Stomach (tissue), 8 donors: ENCODE measurements at regions not wholly inside any gene's neighbourhood (a gene's known extent, or its start where the extent isn't known, plus 50 kb on each side); places are given as distances from the start of the nearest gene placed in this dataset.

Experiments
- DNase-seq, 2 donors: peaks; one replicate each; pipeline versions ENCODE4 v3.0.0 to v3.0.0-alpha.2; 2013 to 2019
- H3K27ac ChIP-seq, 5 donors: fragments of 200-600 bp in 4 of 5; sonication (generic) in 4 of 5; one replicate each; pipeline ENCODE4 v1.5.1; 2013 to 2019; ENCODE audit warnings: mild to moderate bottlenecking in 1 of 5, moderate library complexity in 1 of 5
- H3K27me3 ChIP-seq, 3 donors: fragments of 200-600 bp; sonication (generic); one replicate each; pipeline ENCODE4 v1.5.1; 2017 to 2019; ENCODE audit warnings: mixed run types in 1 of 3
- H3K36me3 ChIP-seq, 4 donors: fragments of 200-600 bp; sonication (generic); 1 replicate in 3 of 4; 2 replicates in 1 of 4; pipeline ENCODE4 v1.5.1; 2016 to 2019
- H3K4me1 ChIP-seq, 4 donors: fragments of 200-600 bp; sonication (generic); one replicate each; pipeline ENCODE4 v1.5.1; 2016 to 2019
- H3K4me3 ChIP-seq, 4 donors: fragments of 200-600 bp; sonication (generic) in 3 of 4; one replicate each; pipeline ENCODE4 v1.5.1; 2016 to 2019; ENCODE audit warnings: mild to moderate bottlenecking in 1 of 4
- H3K9me3 ChIP-seq, 4 donors: fragments of 200-600 bp; sonication (generic); one replicate each; pipeline ENCODE4 v1.5.1; 2016 to 2019
- CTCF ChIP-seq, 7 experiments: fragments of 450-650 bp in 4 of 7; fragments of 200-600 bp in 3 of 7; sonication (generic) in 3 of 7; IDR thresholded peaks; one replicate each; pipeline ENCODE4 v1.5.1; 2016 to 2019; ENCODE audit warnings: antibody characterized with exemption in 7 of 7, control low read depth in 2 of 7, mild to moderate bottlenecking in 1 of 7
- EP300 ChIP-seq: sonication (generic); formaldehyde crosslinking; IDR thresholded peaks from one replicate; pipeline ENCODE4 v1.6.1; 2017; ENCODE audit warnings: antibody characterized with exemption
- POLR2A ChIP-seq, 4 donors: fragments of 450-650 bp; IDR thresholded peaks; one replicate each; pipeline ENCODE4 v1.6.1; 2016; ENCODE audit warnings: antibody characterized with exemption in 4 of 4, control low read depth in 2 of 4, mild to moderate bottlenecking in 1 of 4, moderate library complexity in 1 of 4
- POLR2AphosphoS5 ChIP-seq, 3 donors: sonication (generic); formaldehyde crosslinking; IDR thresholded peaks; one replicate each; pipeline ENCODE4 v1.6.1; 2016; ENCODE audit warnings: antibody characterized with exemption in 3 of 3
- WGBS, 5 donors: extraction: QIAGEN DNeasy Blood & Tissue Kit in 3 of 5; methylation state at CpG; one replicate each; pipeline versions ENCODE4 v1.1.5 to v1.1.7; 2013 to 2018; 5-methylcytosine and 5-hydroxymethylcytosine counted together
- intact Hi-C: fragments of 100-400 bp; cut with DNase I; formaldehyde crosslinking; loops from one replicate; pipeline ENCODE4 v1.15.1; 2023; ENCODE audit warnings: low total_unique reads
- donor health status: healthy with polysubstance abuse.
- donor health status: Bipolar disorder and iron deficiency.
- donor health status: healthy.

- peaks cover 0 to 22% (median 11%) of the 10 kb centered on the region in 4 donors for H3K4me1 ChIP-seq
- H3K27me3 ChIP-seq, result no peaks in the 10 kb centered on the region
- H3K4me3 ChIP-seq, result no peak overlapping the region
- no peak for DNase-seq
- no peak overlapping the region for H3K27ac ChIP-seq
- no peaks in the 10 kb centered on the region for H3K36me3 ChIP-seq
- TF ChIP-seq CTCF (IDR thresholded peaks at IDR 0.05), result no peak
- TF ChIP-seq POLR2A (IDR thresholded peaks at IDR 0.05), result no peak
- no peak for TF ChIP-seq POLR2AphosphoS5 (IDR thresholded peaks at IDR 0.05)
- no peak for TF ChIP-seq EP300
- 92 to 94% (median 94%) methylated on average over 7 of the region's 7 CpGs for WGBS, 5 donors
- H3K9me3 ChIP-seq, result no peaks in the 10 kb centered on the region
- intact Hi-C loops, result no loop called here
These were observed 409.2 kb upstream of the KLF6 start for GRCh38 chr10:4194231-4194630.

GRCh38 chr10:4191894-4192293, 406.9 kb upstream of the KLF6 start:
- Histone ChIP-seq H3K27ac (no peak overlapping the region), H3K27me3 (no peaks in the 10 kb centered on the region), H3K9me3 (no peaks in the 10 kb centered on the region), H3K36me3 (no peaks in the 10 kb centered on the region), H3K4me3 (no peak overlapping the region), H3K4me1 (peaks cover 0 to 10% (median 5%) of the 10 kb centered on the region in 4 donors)
- 90 to 99% (median 93%) methylated on average over 4 of the region's 4 CpGs for WGBS, 5 donors
- intact Hi-C loops, result no loop called here
- TF ChIP-seq EP300 (no peak), POLR2AphosphoS5 (IDR thresholded peaks at IDR 0.05) (no peak), POLR2A (IDR thresholded peaks at IDR 0.05) (no peak), CTCF (IDR thresholded peaks at IDR 0.05) (no peak)
- DNase-seq, result no peak

- DNase-seq, result no peak
- H3K36me3 ChIP-seq, result no peaks in the 10 kb centered on the region
- no peaks in the 10 kb centered on the region for H3K27me3 ChIP-seq
- WGBS, 5 donors, result 80 to 91% (median 88%) methylated on average over 8 of the region's 8 CpGs
- peaks cover 0 to 4% (median under 1%) of the 10 kb centered on the region in 4 donors for H3K4me1 ChIP-seq
- no peaks in the 10 kb centered on the region for H3K9me3 ChIP-seq
- TF ChIP-seq POLR2A (IDR thresholded peaks at IDR 0.05), result no peak
- no peak for TF ChIP-seq POLR2AphosphoS5 (IDR thresholded peaks at IDR 0.05)
- TF ChIP-seq CTCF (IDR thresholded peaks at IDR 0.05), result no peak
- no peak for TF ChIP-seq EP300
- no peak overlapping the region for H3K27ac ChIP-seq
- H3K4me3 ChIP-seq, result no peak overlapping the region
- intact Hi-C loops, result no loop called here
These were observed 406.3 kb upstream of the KLF6 start for GRCh38 chr10:4191354-4191753.

GRCh38 chr10:4190876-4191275, 405.9 kb upstream of the KLF6 start:
- WGBS, 5 donors, result 90 to 92% (median 90%) methylated on average over 4 of the region's 4 CpGs
- TF ChIP-seq CTCF (IDR thresholded peaks at IDR 0.05) (no peak), EP300 (no peak), POLR2A (IDR thresholded peaks at IDR 0.05) (no peak), POLR2AphosphoS5 (IDR thresholded peaks at IDR 0.05) (no peak)
- DNase-seq, result no peak
- no peaks in the 10 kb centered on the region for H3K9me3 ChIP-seq
- intact Hi-C loops, result no loop called here
- no peaks in the 10 kb centered on the region for H3K4me1 ChIP-seq
- H3K4me3 ChIP-seq, result no peak overlapping the region
- no peaks in the 10 kb centered on the region for H3K27me3 ChIP-seq
- H3K27ac ChIP-seq, result no peak overlapping the region
- no peaks in the 10 kb centered on the region for H3K36me3 ChIP-seq
